Renal cortical epithelial cell (primary cell): ENCODE measurements at regions not wholly inside any gene's neighbourhood (a gene's known extent, or its start where the extent isn't known, plus 50 kb on each side); places are given as distances from the start of the nearest gene placed in this dataset.
A peak's percentile ranks its signal among the peaks of the same experiment; 100 is the strongest.
"Not testable (repeated sequence)": the region's sequence is repeated elsewhere in the genome, so short reads cannot be mapped to it uniquely, and the experiment has no call there.

Experiments used
- DNase-seq: peaks from one replicate; pipeline ENCODE4 v3.0.0-alpha.2; 2011; ENCODE audit warnings: low read depth

DNA sequence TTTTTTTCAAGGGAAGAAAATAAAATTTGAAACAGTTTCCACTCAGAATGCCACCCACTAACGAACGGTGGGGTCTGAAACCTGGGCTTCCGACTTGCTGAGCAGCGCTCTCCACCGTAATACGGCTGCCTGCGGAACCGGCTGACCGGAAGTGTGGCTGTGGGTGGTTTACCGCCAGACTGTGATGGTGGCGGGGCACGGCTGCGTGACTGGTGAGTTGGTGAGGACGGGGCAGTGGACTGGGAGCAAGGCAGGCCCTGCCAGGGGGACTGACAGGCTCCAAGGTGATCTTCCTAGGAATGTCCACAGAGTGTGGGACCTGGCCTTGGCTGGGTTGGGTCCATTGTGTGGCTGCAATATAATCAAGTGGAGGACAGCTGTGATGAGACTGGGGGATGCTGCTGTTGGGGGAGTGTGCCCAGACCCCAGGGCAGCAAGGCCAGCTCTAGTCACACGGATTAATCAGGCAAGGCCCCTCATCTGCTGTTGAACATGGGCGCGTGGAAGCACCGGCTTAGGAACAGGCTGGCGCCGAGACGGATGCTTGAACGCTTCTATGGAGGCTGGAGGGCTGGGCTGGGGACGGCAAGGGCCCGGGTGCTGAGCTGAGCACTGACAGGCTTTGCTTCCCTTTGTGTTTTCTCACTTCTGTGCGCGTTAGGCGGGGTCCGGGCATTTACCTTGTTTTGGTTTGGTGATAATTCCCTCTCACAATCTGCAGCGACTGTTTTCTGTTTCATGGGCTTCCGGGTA lies 357.7 kb upstream of the SPRED2 start:
- DNase-seq: no peak

DNA sequence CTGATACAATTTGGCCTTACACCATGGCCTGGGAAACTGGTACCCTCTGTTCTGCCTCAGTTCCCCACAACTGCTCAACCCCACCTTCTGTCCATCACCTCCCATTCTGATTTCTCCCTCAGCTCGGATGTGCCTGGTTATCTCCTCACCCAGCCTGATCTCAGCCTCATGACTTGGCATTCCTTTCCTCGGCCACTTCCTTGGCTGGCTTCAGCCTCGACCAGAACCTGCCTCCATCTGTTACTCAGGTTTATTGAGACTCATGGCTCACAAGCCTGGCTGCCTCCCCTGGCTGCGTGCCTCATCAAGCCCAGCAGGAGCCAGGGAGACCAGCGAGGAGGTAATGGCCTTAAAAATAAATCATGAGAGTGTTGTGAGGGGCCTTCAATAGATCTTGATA lies 356.2 kb upstream of the SPRED2 start:
- no peak for DNase-seq

DNA sequence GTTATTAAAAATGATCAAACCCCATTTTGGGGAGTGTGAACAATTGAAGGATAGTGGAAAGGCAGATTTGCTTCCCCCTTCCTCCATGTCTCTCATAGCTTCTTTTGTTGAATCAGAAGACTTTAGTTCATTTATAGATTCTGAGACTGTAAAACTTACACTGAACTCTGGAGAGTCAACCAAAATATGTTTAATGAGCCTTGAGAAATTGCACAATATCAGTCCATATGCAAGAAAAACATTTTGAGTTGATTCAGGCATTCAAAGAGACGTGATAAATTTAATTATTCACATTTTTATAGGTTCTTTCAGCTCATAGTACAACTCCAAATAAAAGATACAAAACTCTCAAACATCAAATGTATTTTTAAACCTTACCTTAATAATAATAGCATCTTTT lies 354.4 kb upstream of the SPRED2 start:
- no peak for DNase-seq

DNA sequence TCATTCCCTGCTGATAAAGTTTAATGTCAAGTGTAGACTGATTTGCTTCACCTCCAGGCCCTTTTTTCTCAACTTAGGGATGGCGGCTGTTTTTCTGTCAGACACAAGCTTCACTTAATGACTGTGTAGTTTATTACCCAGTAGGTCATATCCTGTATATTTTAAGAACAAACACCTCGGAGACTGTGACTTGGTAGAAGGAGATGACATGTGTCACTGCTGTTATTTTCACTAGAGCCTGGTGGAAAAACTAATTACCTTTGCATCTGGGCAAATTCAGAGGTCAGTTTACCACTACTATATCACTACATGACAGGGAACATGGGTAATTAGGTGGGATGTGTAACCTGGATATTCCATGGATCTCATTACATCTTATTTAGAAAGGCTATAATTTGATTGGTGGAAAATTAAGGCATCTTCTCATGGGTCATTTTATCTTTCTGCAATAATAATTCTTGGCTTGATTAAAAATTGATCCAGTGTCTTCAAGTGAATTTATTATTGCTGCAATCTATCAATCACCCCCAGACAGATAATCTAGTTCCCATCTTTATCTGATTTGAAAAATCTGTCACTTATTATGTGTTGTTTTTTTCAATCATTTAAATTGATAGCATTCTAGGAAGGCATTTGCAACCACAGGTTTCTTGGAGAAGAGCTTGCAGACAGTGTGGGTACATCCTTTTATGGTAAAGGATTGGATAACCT lies 353.8 kb upstream of the SPRED2 start:
- DNase-seq: no peak

DNA sequence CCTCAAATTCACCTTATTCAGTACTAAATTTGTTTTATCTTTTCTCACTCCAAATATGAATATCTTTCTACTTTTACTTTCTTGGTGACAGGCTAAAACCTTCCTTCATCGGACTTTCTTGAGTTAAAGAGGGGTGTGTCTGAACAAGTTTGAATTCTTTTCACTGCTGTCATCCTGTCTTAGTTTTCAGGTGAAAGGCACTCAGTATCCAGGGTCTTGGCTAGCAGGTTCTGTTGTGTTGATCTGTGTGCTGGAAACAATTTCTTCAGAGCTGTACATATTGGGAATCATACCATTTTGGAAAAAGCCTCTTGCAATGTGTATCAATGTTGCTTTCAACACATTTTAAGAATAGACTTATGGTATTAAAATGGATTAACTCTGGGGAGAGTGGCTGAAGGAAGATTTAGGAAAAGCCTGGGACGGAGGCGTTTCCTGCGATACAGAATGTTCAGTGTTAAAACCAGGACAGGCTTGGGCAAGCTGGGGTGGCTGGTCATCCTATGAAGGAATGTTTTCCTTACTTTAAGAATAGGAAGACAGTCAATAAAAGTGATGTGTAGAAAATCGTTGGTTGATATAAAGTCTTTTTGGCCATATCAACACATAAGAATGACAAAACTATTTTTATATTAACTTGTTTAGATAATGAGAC lies 350.7 kb upstream of the SPRED2 start:
- DNase-seq: no peak

DNA sequence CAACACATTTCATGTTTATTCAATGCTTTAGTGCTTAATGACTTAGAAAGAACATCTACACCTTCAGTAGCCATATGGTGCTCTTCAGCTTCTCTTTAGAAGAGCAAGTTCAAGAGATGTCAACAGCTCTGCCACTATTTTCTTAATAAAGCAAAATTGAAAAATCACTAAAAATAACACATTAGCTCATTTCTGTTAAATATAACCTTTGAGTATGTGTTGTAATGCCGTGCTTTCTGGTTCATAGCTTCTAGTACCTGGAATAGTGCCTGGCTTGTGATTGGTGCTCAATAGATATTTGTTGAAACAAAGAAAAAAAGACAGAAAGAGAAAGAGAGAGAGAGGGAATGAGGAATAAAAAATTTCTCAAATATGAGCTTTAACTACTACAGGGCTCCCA lies 349.8 kb upstream of the SPRED2 start:
- no peak for DNase-seq

DNA sequence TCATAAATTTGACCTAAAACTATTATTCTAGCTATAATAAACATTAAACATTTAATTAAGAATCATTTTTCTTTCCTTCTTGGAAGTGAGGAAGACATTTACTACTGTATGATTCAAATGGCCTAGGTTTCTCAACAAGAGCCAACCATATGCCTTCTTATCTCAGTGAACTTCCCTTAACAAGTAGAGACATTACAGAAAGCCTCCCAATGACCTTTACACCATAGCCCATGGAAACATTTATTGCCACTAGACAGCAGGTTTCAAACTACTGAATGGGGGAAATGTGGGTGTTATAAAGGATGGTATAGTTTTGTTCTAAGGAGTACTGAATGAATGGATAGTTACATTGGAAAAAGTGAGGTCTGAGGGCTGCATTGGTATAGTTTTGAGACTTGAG lies 349.4 kb upstream of the SPRED2 start:
- no peak for DNase-seq

DNA sequence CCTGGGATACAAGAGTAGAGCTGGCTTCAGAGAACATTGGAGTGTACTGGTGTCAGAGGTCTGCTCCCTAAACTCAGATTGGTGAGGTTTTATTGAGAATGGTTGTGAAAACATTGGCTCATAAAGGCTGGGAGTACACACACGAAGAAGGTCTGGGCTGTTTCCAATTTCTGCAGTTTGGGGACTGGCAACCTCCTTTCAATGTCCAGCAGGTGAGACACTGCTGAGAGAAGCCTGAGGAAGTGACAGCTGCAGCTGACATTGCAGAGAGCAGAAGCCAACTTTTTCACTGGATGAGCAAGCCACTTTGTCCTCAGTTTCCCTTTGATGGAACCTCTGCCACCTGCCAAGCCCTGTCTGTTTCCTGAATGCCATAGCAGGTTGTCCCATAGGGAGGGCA lies 346.6 kb upstream of the SPRED2 start:
- DNase-seq: no peak

DNA sequence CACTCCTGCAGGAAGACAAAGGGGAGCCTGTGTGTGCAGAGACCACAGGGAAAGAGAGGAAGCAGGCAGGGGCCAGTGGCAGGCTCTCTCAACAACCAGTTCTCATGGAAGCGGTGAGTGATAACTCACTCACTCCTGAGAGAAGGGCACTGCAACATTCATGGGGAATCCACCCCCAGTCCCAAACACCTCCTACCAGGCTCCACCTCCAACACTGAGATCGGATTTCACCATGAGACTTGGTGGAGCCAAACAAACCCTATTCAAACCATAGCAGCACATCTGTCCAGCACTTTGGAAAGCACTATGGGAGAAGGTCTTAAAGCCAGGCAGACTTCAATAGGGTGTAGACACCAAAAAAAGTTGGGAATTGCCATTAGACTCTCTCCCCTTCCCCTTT lies 345.7 kb upstream of the SPRED2 start:
- no peak for DNase-seq

DNA sequence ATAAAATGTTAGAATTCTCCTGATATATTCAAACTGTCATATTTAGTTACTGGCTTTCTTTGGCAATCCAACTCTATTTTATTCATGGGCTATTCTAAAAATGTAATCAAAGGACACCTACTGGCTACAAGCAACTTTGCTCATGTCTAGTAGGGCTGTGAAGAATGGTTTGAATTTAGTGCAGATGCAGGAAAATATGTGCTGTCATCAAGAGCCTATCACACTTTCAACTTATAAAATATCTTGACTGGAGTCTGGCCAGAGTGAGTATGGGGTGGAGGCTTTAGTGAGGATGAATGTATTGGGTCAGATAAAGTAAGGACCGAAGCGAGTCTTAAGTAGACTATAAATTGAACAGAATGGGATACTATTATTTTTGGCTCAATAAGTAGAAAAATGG lies 343.4 kb upstream of the SPRED2 start:
- no peak for DNase-seq

DNA sequence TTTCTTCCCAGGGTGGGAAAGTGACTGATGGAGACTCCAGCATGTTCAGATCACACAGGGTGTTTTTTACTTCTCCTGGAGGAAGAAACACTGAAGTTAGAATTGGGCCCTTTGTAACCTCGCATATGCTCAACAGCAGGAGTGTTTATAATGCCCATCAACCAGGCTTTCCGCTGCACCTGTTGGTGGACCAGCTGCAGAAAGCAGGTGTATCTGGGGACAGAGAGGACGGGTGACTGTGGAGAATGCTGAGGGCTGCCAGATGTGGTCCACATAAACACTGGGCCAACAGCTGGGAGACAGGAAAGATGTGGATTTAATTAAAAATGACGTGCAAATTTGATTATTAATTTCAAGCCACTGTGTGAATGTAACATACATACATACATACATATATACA lies 335.5 kb upstream of the SPRED2 start:
- no peak for DNase-seq

DNA sequence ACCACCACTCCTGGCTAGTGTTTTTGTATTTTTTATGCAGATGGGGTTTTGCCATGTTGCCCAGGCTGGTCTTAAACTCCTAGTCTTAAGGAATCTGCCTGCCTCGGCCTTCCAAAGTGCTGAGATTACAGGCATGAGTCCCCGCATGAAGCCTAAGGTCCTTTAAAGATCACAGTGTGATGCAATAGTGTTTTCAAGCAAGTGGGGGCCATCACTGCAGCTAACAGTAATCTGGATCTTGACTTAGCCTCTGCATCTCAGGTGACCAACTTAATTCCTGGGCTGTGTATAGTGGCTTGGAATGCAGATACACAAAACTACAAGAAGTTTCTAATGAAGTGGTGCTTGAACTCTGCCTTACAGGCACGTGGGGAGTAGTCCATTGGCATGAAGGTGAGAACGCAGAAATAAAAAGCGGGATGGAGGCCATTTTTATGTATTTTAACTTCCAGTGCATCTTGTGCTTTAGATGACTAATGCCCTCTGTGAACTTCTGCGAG lies 334.4 kb upstream of the SPRED2 start:
- no peak for DNase-seq

DNA sequence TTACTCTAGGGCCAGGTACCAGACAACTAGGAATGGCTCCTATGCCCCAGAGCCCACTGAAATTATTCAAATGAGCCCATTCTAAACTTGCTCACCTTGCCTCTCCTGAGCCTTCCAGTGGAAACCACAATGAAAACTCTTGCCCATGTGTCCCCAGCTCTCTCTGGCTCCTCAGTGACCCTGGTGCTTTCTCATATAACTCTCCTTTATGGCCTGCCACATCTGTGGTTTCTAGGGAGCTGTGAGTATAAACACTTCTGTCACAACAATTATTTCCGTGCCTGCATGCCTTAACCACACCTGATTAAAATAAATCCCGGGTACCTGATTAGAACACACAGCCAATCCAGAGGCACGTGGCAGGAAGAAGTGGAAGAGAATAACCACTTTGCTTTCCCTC lies 333.0 kb upstream of the SPRED2 start:
- DNase-seq: no peak

DNA sequence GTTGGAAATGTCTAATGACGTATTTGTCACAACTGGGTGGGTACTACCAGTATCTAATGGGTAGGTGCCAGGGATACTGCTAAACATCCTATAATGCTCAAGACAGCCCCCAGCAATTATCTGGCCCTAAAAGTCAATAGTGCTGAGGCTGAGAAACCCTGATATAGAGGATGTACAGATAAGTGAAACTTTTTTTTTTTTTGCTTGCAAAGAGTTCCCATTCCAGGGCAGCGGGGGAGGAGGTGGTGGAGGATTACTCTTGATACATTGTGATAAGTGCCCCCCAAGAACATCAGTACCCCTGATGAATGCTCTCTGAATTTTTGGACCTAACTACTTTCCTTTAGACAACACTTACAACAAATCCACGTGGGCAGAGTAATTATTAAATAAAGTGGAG lies 329.7 kb upstream of the SPRED2 start:
- DNase-seq: no peak

DNA sequence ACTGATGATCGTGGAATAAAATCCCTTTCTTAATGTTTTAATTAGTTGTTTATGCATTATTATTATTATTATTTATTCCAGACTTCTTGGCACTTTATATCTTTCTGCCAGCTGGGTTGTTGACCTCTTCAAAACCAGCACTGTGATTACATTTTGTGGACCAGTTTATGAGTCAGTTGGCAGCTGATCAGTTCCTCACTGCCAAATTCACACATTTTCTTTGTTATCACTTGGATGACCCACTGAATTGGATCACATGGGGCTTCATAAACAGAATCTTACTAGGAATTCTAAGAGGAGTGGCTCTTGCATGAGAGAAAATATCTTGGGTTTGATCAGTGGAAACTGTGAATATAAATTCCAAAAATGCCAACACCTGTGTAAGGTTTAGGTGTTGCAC lies 321.8 kb upstream of the SPRED2 start:
- DNase-seq: peak; percentile 17

DNA sequence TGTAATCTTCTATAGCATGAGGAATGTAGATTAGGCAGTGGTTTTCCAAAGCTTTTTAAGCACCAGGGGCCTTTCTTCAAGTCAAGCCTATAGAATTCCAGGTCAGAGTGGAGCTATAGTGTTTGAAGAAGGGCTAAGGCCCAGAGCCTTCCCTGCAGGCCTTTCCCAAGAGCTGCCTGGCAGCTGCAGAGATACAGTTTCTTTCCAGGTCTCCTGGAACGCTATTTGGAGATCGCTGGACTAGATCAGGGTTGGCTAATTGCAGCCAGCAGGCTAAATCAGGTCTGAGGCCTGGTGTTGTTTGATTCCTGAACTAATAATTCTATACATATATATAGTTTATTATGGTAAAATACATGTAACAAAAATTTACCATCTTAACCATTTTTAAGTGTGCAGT lies 319.0 kb upstream of the SPRED2 start:
- no peak for DNase-seq

DNA sequence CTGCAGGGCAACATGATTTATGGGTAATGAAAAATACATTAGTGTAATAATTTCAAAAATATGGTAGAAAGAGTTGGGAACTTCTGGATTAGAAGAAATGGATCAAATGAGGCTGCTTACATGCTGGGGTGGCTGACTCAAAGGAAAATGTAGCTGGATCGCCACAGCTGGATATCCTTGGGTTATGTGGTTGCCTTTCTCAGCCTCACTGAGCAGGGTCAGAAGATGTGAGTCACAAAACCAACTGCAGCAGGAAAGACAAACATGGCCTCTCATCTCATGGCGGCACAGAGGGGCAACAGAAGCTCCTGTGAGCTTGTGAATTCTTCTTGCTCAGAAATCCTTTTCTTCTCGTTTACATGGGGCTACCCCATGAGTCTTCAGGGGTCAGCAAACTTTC lies 317.1 kb upstream of the SPRED2 start:
- peak; percentile 74 for DNase-seq

DNA sequence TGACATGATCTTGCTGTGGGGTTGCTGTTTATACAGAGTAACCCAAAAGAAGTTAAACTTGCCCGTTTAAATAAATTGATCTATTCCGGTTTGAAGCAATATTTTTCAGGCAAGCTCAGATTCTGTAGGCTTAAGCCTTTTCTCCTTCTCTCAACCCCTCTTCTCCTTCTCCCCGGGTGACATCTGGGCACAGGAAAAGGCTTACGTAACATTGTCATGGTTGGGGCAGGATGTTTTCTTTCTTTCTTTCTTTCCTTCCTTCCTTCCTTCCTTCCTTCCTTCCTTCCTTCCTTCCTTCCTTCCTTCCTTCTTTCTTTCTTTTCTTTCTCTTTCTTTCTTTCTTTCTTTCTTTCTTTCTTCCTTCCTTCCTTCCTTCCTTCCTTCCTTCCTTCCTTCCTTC lies 315.5 kb upstream of the SPRED2 start:
- DNase-seq: not testable (repeated sequence)

DNA sequence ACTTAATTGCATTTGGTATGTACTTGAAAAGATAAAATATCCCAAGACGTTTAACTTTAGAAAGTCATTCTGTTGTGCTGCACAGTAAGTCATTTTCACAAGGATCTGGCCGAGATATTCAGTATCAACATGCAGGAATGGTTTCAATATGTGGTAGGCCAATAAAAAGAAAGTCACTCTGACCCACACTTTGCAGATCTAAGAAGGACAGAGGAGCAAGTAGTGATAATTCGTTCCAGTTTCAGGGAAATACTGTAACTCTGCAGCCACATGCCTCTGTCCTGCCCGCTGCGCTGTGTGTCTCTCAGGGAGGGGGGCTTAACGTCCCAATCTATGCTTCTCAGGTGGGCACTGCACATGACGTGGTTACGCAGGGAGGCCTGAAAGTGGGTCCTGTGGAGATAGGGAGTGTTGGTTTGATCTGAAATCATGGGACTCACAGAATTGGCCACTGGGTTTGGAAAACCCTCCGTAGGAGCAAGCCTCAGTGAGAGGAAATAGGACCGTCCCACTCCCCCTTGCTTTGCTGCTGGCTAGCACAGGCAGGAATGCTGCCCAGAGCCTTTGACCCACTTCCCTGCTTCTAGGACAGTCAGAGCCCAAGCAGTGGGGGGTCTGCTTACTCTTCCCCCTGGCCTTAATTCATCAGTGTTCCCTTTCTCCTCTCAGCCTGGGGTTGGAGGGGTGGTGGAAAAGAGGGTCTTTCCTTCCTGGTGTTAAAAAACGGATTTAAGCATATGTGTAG lies 314.7 kb upstream of the SPRED2 start:
- no peak for DNase-seq

DNA sequence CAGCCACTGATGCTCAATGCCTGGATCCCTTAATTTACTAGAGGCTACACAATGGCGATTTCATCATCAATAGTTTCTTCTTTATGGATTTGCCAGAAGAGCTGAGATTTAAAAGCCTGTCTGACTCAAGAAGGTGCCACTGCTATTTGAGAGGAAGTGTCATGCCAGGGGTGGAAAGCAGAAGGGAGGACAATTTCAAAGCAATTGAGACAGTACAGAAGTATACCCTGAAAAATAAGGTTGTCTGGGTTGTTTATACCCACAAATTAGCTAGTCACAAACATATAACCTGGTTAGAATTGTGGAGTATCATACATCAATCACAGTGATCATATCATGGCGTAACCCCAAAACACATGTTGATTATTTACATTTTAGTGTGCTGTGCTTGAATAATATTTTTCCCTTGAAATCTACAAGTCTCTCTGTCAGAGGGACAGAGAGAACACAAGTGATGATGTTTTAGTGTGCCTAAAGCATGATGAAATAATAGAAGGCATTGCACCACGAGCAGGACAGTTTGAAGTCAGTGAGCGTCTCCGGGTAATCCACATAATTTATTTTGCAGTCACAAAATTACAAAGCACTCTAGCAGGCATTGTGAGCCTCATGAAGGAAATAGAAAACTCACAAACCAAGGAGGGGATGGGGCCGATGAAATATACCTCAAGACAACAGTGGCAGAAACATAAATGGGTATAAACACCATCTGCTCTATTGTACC lies 312.2 kb upstream of the SPRED2 start:
- DNase-seq: no peak

DNA sequence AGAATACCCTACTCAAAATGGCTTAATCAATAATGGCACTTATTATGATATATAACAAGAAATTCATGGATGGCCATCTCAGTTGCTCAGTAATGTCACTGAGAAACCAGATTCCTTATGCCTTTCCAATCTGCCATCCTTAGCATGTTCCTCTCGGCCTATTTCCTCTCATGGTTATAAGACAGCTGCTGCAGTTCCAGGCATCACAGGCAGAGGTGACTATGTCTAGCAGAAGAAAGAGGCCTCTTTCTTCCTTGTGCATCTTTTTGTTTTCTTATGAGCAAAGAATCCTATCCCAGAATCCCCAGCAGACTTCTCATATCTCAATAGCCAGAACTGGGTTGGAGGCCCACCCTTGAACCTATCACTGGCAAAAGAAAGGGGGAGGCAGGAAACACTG lies 310.6 kb upstream of the SPRED2 start:
- no peak for DNase-seq

DNA sequence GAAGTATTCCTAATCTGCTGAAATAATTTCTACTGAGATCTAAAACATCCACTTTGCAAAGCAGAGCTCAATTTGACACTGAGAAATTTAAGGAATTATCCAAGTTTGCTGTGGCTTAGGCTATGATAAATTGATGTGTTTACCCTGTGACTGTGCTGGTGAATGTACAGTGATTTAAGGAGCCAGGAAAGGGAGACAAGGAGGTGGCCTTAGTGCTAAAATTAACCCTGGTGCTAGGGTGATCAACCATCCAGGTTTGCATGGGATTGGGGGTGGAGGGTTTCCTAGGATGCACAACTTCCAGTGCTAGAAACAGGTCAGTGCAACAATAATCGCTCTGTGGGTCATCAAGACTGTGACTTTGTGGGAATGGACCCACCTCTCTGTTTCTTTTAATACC lies 307.5 kb upstream of the SPRED2 start:
- no peak for DNase-seq
